ENCODE measurements at regions not wholly inside any gene's neighbourhood (a gene's known extent, or its start where the extent isn't known, plus 50 kb on each side); places are given as distances from the start of the nearest gene placed in this dataset.
A peak's percentile ranks its signal among the peaks of the same experiment; 100 is the strongest.

GRCh38 chr14:43056106-43056505 is 1449.4 kb downstream of the LRFN5 start:
- TF ChIP-seq, protein P1, sequence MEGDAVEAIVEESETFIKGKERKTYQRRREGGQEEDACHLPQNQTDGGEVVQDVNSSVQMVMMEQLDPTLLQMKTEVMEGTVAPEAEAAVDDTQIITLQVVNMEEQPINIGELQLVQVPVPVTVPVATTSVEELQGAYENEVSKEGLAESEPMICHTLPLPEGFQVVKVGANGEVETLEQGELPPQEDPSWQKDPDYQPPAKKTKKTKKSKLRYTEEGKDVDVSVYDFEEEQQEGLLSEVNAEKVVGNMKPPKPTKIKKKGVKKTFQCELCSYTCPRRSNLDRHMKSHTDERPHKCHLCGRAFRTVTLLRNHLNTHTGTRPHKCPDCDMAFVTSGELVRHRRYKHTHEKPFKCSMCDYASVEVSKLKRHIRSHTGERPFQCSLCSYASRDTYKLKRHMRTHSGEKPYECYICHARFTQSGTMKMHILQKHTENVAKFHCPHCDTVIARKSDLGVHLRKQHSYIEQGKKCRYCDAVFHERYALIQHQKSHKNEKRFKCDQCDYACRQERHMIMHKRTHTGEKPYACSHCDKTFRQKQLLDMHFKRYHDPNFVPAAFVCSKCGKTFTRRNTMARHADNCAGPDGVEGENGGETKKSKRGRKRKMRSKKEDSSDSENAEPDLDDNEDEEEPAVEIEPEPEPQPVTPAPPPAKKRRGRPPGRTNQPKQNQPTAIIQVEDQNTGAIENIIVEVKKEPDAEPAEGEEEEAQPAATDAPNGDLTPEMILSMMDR (IDR thresholded peaks at IDR 0.05 in 4 of 5, conservative IDR thresholded peaks at IDR 0.05 in 1 of 5) = no peak
- no peak for TF ChIP-seq POLR2A (IDR thresholded peaks at IDR 0.05)
- Histone ChIP-seq H3K36me3 (no peaks in the 10 kb centered on the region), H3K27me3 (no peaks in the 10 kb centered on the region), H3K4me3 (no peak overlapping the region), H3K4me1 (no peaks in the 10 kb centered on the region), H3K9me3 (no peaks in the 10 kb centered on the region), H3K27ac (no peak overlapping the region)
- in situ Hi-C loops (cut with MboI; ENCODE audit: low sequenced_read_pairs in 4 of 4) (no loop called here), intact Hi-C loops (cut with DNase I; ENCODE audit: low total_unique reads) (no loop called here)
- DNase-seq (no peak), ATAC-seq (no peak)

- H3K9me3 ChIP-seq = no peaks in the 10 kb centered on the region
- TF ChIP-seq POLR2A (IDR thresholded peaks at IDR 0.05) = no peak
- TF ChIP-seq, protein P1 (IDR thresholded peaks at IDR 0.05 in 4 of 5, conservative IDR thresholded peaks at IDR 0.05 in 1 of 5) = no peak
- H3K36me3 ChIP-seq = no peaks in the 10 kb centered on the region
- H3K27me3 ChIP-seq = no peaks in the 10 kb centered on the region
- H3K27ac ChIP-seq = no peak overlapping the region
- ATAC-seq = no peak
- in situ Hi-C loops (cut with MboI; ENCODE audit: low sequenced_read_pairs in 4 of 4) (no loop called here), intact Hi-C loops (cut with DNase I; ENCODE audit: low total_unique reads) (no loop called here)
- DNase-seq = no peak
- no peaks in the 10 kb centered on the region for H3K4me1 ChIP-seq
- no peak overlapping the region for H3K4me3 ChIP-seq
These were observed 1446.2 kb downstream of the LRFN5 start for GRCh38 chr14:43052897-43053296.

DNA sequence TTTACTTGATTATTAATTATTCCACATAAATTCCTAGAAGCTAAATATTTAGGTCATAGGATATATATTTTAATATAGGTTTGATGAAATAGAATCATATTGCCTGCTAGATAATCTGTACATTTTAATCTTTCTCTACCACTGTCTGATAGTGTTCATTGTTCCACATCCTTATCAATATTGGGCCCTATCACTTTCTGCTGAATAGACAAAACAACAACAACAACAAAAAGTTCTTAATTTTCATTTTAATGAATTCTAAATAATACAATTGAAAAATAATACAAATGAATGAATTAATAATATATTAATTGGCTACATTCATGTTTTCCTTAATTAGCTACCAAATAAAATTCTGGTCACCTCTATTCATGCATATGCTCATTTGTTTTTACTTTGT is 1437.2 kb downstream of the LRFN5 start:
- Histone ChIP-seq H3K9me3 (no peaks in the 10 kb centered on the region), H3K4me1 (peaks cover 11 to 16% of the 10 kb centered on the region in 2 donors), H3K36me3 (no peaks in the 10 kb centered on the region), H3K27ac (no peak overlapping the region), H3K27me3 (no peaks in the 10 kb centered on the region), H3K4me3 (no peak overlapping the region)
- in situ Hi-C loops (cut with MboI; ENCODE audit: low sequenced_read_pairs in 4 of 4) (no loop called here), intact Hi-C loops (cut with DNase I; ENCODE audit: low total_unique reads) (no loop called here)
- TF ChIP-seq POLR2A (IDR thresholded peaks at IDR 0.05) = no peak
- TF ChIP-seq, protein P1 (IDR thresholded peaks at IDR 0.05 in 4 of 5, conservative IDR thresholded peaks at IDR 0.05 in 1 of 5) = no peak
- no peak for DNase-seq
- ATAC-seq = no peak

- H3K9me3 ChIP-seq = no peaks in the 10 kb centered on the region
- ATAC-seq (peak; percentile 74 to 86), DNase-seq (no peak)
- H3K4me1 ChIP-seq = peaks cover 11 to 16% of the 10 kb centered on the region in 2 donors
- H3K4me3 ChIP-seq = peak overlapping the region in 1 of 4 donors; percentile 5
- TF ChIP-seq, protein P1 (IDR thresholded peaks at IDR 0.05 in 4 of 5, conservative IDR thresholded peaks at IDR 0.05 in 1 of 5) = no peak
- TF ChIP-seq POLR2A (IDR thresholded peaks at IDR 0.05) = no peak
- in situ Hi-C loops (cut with MboI; ENCODE audit: low sequenced_read_pairs in 4 of 4) (no loop called here), intact Hi-C loops (cut with DNase I; ENCODE audit: low total_unique reads) (no loop called here)
- H3K27me3 ChIP-seq = no peaks in the 10 kb centered on the region
- peak overlapping the region in 2 of 4 donors; percentile 19 to 42 for H3K27ac ChIP-seq
- no peaks in the 10 kb centered on the region for H3K36me3 ChIP-seq
These were observed 1435.7 kb downstream of the LRFN5 start for GRCh38 chr14:43042408-43042807.

- no peak for ATAC-seq
- H3K9me3 ChIP-seq = no peaks in the 10 kb centered on the region
- H3K27ac ChIP-seq = peak overlapping the region in 2 of 4 donors; percentile 19 to 42
- no peaks in the 10 kb centered on the region for H3K27me3 ChIP-seq
- H3K4me1 ChIP-seq = peaks cover 11 to 16% of the 10 kb centered on the region in 2 donors
- peak overlapping the region in 1 of 4 donors; percentile 5 for H3K4me3 ChIP-seq
- in situ Hi-C loops (cut with MboI; ENCODE audit: low sequenced_read_pairs in 4 of 4) = no loop called here
- intact Hi-C loops (cut with DNase I; ENCODE audit: low total_unique reads) = no loop called here
- no peaks in the 10 kb centered on the region for H3K36me3 ChIP-seq
- TF ChIP-seq, protein P1 (IDR thresholded peaks at IDR 0.05 in 4 of 5, conservative IDR thresholded peaks at IDR 0.05 in 1 of 5) = no peak
- no peak for TF ChIP-seq POLR2A (IDR thresholded peaks at IDR 0.05)
- DNase-seq = no peak
These were observed 1435.3 kb downstream of the LRFN5 start for GRCh38 chr14:43041976-43042375.

Measured in gastrocnemius medialis (tissue), 4 donors.